Osteoblast (primary cell): ENCODE measurements at regions not wholly inside any gene's neighbourhood (a gene's known extent, or its start where the extent isn't known, plus 50 kb on each side); places are given as distances from the start of the nearest gene placed in this dataset.

Source experiments
- DNase-seq: peaks from one replicate; pipeline ENCODE4 v3.0.0; 2011; ENCODE audit warnings: low spot score, mixed read lengths; ENCODE audit not compliant: insufficient read length; ENCODE audit errors: missing footprints
- H2AFZ ChIP-seq: 2 replicates; pipeline ENCODE4 v1.6.0; 2011; ENCODE audit warnings: mild to moderate bottlenecking, low read length
- H3K27ac ChIP-seq: 2 replicates; pipeline ENCODE4 v1.5.1; 2011; ENCODE audit warnings: mild to moderate bottlenecking, low read depth, low read length, moderate library complexity
- H3K27me3 ChIP-seq: 2 replicates; pipeline ENCODE4 v1.6.0; 2012; ENCODE audit warnings: mild to moderate bottlenecking, control low read depth, inconsistent platforms, low read length, moderate library complexity; ENCODE audit not compliant: insufficient read depth
- H3K36me3 ChIP-seq: 2 replicates; pipeline ENCODE4 v1.5.1; 2011; ENCODE audit warnings: mild to moderate bottlenecking, low read length, control low read depth, moderate library complexity; ENCODE audit not compliant: insufficient read depth
- H3K4me1 ChIP-seq: 2 replicates; pipeline ENCODE4 v1.5.1; 2011; ENCODE audit warnings: mild to moderate bottlenecking, low read length, control low read depth, moderate library complexity; ENCODE audit not compliant: insufficient read depth
- H3K4me2 ChIP-seq: 2 replicates; pipeline ENCODE4 v1.6.0; 2011; ENCODE audit warnings: mild to moderate bottlenecking, low read length; ENCODE audit not compliant: insufficient read depth
- H3K4me3 ChIP-seq: fragments of 200-600 bp; sonication (generic); 3 replicates; pipeline ENCODE4 v1.5.1; 2012; ENCODE audit warnings: mild to moderate bottlenecking, low read length, inconsistent platforms; ENCODE audit not compliant: insufficient read depth
- H3K79me2 ChIP-seq: 2 replicates; pipeline ENCODE4 v1.6.0; 2012; ENCODE audit warnings: mild to moderate bottlenecking, low read length, control low read depth, inconsistent platforms; ENCODE audit not compliant: insufficient read depth
- H3K9me3 ChIP-seq: 2 replicates; pipeline ENCODE4 v1.5.1; 2011; ENCODE audit warnings: low read depth, low read length, control low read depth
- H4K20me1 ChIP-seq: 2 replicates; pipeline ENCODE4 v1.6.0; 2012; ENCODE audit warnings: mild to moderate bottlenecking, low read length, control low read depth; ENCODE audit not compliant: insufficient read depth
- CTCF ChIP-seq: IDR thresholded peaks from 2 replicates; pipeline ENCODE4 v1.5.1; 2011; ENCODE audit warnings: mild to moderate bottlenecking, low read depth, low read length, moderate library complexity; ENCODE audit errors: extremely low read depth

DNA sequence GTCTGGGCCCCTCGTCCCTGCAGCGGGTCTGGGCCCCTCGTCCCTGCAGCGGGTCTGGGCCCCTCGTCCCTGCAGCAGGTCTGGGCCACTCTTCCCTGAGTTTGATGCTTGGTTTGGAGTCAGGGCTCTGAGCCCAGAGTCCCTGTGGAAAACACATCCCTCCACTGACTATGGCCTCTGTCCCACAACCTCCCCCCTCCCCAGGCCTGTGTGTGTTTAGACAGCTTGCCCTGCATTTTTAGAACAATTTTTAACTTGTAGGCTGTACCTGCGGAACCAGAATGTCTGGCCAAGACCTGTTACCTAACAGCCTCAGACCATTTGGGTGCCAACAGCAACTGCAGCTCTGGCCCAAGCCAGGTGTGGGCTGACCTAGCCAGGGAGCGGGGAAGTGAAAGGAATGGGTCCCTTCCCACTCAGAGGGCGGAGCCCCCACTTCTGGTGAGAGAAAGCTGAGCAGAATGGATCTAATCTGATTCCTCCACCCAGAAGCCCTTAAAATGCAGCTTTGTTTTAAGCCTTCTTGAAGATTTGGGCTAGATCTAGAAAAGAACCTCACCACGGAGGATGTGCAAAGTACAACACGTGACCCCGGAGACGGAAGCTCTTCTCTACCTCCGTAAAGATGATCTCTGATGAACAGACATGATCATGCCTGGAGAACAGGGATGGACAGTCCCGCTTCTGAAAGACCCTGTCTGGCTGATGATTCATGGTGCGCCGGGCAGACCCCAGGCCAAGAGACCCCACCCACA, 60.5 kb upstream of the TFRC start:
- Histone ChIP-seq H3K36me3 (no peaks in the 10 kb centered on the region), H3K4me2 (peak overlapping the region; percentile 81), H3K27me3 (no peaks in the 10 kb centered on the region), H3K9me3 (no peaks in the 10 kb centered on the region), H3K4me1 (peaks cover 17% of the 10 kb centered on the region), H3K79me2 (no peaks in the 10 kb centered on the region), H4K20me1 (no peaks in the 10 kb centered on the region), H3K27ac (no peak overlapping the region), H3K4me3 (peak overlapping the region; percentile 61), H2AFZ (peak overlapping the region; percentile 48)
- no peak for TF ChIP-seq CTCF
- peak; percentile 65 for DNase-seq

DNA sequence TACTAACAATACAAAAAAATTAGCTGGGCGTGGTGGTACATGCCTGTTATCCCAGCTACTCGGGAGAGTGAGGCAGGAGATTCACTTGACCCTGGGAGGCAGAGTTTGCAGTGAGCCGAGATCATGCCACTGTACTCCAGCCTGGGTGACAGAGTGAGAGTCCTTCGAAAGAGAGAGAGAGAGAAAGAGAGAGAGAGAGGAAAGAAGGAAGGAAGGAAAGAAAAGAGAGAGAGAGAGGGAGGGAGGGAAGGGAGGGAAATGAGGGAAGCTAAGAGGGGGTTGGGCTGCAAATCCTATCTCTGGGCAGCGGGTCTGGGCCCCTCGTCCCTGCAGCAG, 59.9 kb upstream of the TFRC start:
- DNase-seq: no peak
- H3K27ac ChIP-seq: no peak overlapping the region
- no peak overlapping the region for H2AFZ ChIP-seq
- H3K79me2 ChIP-seq: no peaks in the 10 kb centered on the region
- no peak overlapping the region for H3K4me3 ChIP-seq
- no peak for TF ChIP-seq CTCF
- H3K27me3 ChIP-seq: no peaks in the 10 kb centered on the region
- H4K20me1 ChIP-seq: no peaks in the 10 kb centered on the region
- H3K4me1 ChIP-seq: peaks cover 17% of the 10 kb centered on the region
- H3K9me3 ChIP-seq: no peaks in the 10 kb centered on the region
- H3K36me3 ChIP-seq: no peaks in the 10 kb centered on the region
- H3K4me2 ChIP-seq: no peak overlapping the region

DNA sequence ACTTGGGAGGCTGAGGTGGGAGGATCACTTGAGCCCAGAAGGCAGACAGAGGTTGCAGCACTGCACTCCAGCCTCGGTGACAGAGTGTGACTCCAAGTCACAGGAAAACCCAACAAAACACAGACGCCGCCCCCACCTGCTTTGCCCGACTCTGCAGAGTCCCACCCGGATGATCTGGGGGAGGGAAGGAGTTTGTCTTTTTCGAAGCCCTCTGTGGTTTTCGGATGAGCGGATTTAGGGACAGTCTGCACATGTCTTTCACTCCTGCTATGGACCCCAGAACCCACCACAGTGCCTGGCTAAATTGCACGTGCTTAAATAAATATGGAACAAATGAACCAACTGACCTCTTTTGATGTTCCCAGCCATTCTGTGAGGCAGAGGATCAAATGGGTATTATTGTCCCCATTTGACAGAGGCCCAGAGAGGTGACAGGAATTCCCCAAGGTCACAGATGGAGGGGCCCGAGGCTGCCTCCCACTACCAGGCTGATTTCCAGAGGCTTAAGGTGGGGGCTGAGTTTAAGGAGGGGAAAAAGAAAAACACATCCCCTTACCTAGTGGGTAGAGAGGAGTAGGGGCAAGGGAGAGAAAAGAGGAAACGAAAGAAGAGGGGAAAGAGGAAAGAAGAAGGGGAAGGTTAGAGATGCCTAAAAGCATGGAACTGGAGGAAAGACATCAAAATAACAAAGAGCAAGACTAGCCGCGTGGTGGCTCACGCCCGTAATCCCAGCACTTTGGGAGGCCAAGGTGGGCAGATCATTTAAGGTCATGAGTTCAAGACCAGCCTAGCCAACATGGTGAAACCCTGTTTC, 59.4 kb upstream of the TFRC start:
- Histone ChIP-seq H3K4me3 (no peak overlapping the region), H2AFZ (no peak overlapping the region), H3K4me2 (no peak overlapping the region), H3K36me3 (no peaks in the 10 kb centered on the region), H3K27me3 (no peaks in the 10 kb centered on the region), H3K27ac (no peak overlapping the region), H3K4me1 (peaks cover 19% of the 10 kb centered on the region), H4K20me1 (no peaks in the 10 kb centered on the region), H3K9me3 (no peaks in the 10 kb centered on the region), H3K79me2 (no peaks in the 10 kb centered on the region)
- TF ChIP-seq CTCF: no peak
- peak; percentile 74 for DNase-seq

GRCh38 chr3:196140224-196140623, 58.3 kb upstream of the TFRC start:
- H3K79me2 ChIP-seq: no peaks in the 10 kb centered on the region
- no peaks in the 10 kb centered on the region for H4K20me1 ChIP-seq
- H3K4me2 ChIP-seq: no peak overlapping the region
- no peaks in the 10 kb centered on the region for H3K27me3 ChIP-seq
- H3K27ac ChIP-seq: no peak overlapping the region
- H2AFZ ChIP-seq: no peak overlapping the region
- no peaks in the 10 kb centered on the region for H3K36me3 ChIP-seq
- H3K9me3 ChIP-seq: no peaks in the 10 kb centered on the region
- no peak for TF ChIP-seq CTCF
- DNase-seq: peak; percentile 68
- no peak overlapping the region for H3K4me3 ChIP-seq
- peaks cover 26% of the 10 kb centered on the region for H3K4me1 ChIP-seq
